Fibroblast of lung (primary cell): ENCODE measurements at regions not wholly inside any gene's neighbourhood (a gene's known extent, or its start where the extent isn't known, plus 50 kb on each side); places are given as distances from the start of the nearest gene placed in this dataset.

Experiments
- EZH2 ChIP-seq: IDR thresholded peaks from 2 replicates; pipeline ENCODE4 v1.5.1; 2012; ENCODE audit warnings: low read length, control low read depth, mild to moderate bottlenecking; ENCODE audit errors: missing control alignments
- TF ChIP-seq, protein P1 (sequence below), 2 donors: IDR thresholded peaks in 1 of 2; conservative IDR thresholded peaks in 1 of 2; 1 replicate in 1 of 2; 2 replicates in 1 of 2; pipeline ENCODE4 v1.5.1; 2011 to 2012; ENCODE audit warnings: low read length in 2 of 2, control low read depth in 1 of 2, inconsistent platforms in 1 of 2, low read depth in 1 of 2, mild to moderate bottlenecking in 1 of 2

DNA sequence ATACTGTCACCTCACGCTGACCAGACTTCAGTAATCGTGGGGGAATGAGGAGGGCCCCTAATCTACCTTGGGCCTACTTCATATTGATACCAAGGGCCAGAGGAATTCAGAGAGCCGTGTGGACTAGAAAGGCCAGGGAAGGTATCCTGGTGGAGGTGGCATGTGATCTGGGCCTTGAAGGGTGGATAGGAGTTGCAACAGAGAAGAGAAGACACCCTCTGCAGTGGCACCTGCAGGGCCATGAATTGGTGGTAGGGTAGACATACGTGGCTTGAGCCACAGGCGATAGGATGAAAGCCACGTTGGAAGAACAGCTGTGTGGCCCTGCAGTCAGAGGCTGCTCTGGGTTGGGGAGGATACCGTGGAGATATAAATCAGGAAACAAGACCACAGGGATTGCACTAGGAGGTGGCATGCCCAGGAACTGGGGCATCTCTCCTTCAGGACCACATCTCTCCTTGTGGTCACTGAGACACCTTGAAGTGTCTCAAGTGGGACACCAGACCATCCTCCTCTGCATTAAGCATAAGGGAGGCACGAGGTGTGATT lies 141.4 kb downstream of the CYP26B1 start:
- TF ChIP-seq, protein P1, sequence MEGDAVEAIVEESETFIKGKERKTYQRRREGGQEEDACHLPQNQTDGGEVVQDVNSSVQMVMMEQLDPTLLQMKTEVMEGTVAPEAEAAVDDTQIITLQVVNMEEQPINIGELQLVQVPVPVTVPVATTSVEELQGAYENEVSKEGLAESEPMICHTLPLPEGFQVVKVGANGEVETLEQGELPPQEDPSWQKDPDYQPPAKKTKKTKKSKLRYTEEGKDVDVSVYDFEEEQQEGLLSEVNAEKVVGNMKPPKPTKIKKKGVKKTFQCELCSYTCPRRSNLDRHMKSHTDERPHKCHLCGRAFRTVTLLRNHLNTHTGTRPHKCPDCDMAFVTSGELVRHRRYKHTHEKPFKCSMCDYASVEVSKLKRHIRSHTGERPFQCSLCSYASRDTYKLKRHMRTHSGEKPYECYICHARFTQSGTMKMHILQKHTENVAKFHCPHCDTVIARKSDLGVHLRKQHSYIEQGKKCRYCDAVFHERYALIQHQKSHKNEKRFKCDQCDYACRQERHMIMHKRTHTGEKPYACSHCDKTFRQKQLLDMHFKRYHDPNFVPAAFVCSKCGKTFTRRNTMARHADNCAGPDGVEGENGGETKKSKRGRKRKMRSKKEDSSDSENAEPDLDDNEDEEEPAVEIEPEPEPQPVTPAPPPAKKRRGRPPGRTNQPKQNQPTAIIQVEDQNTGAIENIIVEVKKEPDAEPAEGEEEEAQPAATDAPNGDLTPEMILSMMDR (conservative IDR thresholded peaks at IDR 0.05 in 1 of 2, IDR thresholded peaks at IDR 0.05 in 1 of 2; ENCODE audit: low read depth in 1 of 2, low read length in 2 of 2) = no peak
- no peak for TF ChIP-seq EZH2
